Vagina (tissue), 2 donors: ENCODE measurements at regions not wholly inside any gene's neighbourhood (a gene's known extent, or its start where the extent isn't known, plus 50 kb on each side); places are given as distances from the start of the nearest gene placed in this dataset.

ENCODE experiments used
- CTCF ChIP-seq, 3 experiments: fragments of 450-650 bp in 2 of 3; fragments of 200-600 bp in 1 of 3; sonication (generic) in 1 of 3; IDR thresholded peaks; one replicate each; pipeline ENCODE4 v1.5.1; 2017 to 2019; ENCODE audit warnings: antibody characterized with exemption in 3 of 3, mild to moderate bottlenecking in 2 of 3, moderate library complexity in 2 of 3
- POLR2A ChIP-seq, 2 donors: fragments of 450-650 bp; IDR thresholded peaks; one replicate each; pipeline ENCODE4 v1.6.1; 2017; ENCODE audit warnings: antibody characterized with exemption in 2 of 2, mild to moderate bottlenecking in 2 of 2, moderate library complexity in 2 of 2

GRCh38 chr1:90147093-90147492, 152.2 kb downstream of the ZNF326 start:
- TF ChIP-seq CTCF (IDR thresholded peaks at IDR 0.05) (no peak), POLR2A (IDR thresholded peaks at IDR 0.05) (no peak)
